ENCODE measurements at regions not wholly inside any gene's neighbourhood (a gene's known extent, or its start where the extent isn't known, plus 50 kb on each side); places are given as distances from the start of the nearest gene placed in this dataset.

DNA sequence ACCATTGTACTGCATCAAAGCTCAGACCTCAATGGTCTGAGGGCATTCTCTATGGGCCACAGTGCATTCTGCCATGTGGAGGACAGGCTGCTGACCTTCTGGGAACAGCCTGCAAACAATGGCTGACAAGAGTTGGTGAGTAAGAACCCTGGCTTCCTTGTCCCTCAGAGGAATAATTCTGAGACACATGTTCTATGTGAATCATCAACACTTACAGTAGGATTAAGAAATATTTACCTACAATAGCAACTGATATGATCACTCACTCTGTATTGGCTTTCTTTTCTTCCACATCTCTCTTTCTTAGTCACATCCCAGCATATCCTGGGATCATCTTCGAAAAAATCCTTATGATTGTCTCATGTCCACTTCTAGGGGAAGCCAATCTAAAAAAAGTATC lies 306.5 kb upstream of the ITGA1 start (continued):
- TF ChIP-seq, protein P1, sequence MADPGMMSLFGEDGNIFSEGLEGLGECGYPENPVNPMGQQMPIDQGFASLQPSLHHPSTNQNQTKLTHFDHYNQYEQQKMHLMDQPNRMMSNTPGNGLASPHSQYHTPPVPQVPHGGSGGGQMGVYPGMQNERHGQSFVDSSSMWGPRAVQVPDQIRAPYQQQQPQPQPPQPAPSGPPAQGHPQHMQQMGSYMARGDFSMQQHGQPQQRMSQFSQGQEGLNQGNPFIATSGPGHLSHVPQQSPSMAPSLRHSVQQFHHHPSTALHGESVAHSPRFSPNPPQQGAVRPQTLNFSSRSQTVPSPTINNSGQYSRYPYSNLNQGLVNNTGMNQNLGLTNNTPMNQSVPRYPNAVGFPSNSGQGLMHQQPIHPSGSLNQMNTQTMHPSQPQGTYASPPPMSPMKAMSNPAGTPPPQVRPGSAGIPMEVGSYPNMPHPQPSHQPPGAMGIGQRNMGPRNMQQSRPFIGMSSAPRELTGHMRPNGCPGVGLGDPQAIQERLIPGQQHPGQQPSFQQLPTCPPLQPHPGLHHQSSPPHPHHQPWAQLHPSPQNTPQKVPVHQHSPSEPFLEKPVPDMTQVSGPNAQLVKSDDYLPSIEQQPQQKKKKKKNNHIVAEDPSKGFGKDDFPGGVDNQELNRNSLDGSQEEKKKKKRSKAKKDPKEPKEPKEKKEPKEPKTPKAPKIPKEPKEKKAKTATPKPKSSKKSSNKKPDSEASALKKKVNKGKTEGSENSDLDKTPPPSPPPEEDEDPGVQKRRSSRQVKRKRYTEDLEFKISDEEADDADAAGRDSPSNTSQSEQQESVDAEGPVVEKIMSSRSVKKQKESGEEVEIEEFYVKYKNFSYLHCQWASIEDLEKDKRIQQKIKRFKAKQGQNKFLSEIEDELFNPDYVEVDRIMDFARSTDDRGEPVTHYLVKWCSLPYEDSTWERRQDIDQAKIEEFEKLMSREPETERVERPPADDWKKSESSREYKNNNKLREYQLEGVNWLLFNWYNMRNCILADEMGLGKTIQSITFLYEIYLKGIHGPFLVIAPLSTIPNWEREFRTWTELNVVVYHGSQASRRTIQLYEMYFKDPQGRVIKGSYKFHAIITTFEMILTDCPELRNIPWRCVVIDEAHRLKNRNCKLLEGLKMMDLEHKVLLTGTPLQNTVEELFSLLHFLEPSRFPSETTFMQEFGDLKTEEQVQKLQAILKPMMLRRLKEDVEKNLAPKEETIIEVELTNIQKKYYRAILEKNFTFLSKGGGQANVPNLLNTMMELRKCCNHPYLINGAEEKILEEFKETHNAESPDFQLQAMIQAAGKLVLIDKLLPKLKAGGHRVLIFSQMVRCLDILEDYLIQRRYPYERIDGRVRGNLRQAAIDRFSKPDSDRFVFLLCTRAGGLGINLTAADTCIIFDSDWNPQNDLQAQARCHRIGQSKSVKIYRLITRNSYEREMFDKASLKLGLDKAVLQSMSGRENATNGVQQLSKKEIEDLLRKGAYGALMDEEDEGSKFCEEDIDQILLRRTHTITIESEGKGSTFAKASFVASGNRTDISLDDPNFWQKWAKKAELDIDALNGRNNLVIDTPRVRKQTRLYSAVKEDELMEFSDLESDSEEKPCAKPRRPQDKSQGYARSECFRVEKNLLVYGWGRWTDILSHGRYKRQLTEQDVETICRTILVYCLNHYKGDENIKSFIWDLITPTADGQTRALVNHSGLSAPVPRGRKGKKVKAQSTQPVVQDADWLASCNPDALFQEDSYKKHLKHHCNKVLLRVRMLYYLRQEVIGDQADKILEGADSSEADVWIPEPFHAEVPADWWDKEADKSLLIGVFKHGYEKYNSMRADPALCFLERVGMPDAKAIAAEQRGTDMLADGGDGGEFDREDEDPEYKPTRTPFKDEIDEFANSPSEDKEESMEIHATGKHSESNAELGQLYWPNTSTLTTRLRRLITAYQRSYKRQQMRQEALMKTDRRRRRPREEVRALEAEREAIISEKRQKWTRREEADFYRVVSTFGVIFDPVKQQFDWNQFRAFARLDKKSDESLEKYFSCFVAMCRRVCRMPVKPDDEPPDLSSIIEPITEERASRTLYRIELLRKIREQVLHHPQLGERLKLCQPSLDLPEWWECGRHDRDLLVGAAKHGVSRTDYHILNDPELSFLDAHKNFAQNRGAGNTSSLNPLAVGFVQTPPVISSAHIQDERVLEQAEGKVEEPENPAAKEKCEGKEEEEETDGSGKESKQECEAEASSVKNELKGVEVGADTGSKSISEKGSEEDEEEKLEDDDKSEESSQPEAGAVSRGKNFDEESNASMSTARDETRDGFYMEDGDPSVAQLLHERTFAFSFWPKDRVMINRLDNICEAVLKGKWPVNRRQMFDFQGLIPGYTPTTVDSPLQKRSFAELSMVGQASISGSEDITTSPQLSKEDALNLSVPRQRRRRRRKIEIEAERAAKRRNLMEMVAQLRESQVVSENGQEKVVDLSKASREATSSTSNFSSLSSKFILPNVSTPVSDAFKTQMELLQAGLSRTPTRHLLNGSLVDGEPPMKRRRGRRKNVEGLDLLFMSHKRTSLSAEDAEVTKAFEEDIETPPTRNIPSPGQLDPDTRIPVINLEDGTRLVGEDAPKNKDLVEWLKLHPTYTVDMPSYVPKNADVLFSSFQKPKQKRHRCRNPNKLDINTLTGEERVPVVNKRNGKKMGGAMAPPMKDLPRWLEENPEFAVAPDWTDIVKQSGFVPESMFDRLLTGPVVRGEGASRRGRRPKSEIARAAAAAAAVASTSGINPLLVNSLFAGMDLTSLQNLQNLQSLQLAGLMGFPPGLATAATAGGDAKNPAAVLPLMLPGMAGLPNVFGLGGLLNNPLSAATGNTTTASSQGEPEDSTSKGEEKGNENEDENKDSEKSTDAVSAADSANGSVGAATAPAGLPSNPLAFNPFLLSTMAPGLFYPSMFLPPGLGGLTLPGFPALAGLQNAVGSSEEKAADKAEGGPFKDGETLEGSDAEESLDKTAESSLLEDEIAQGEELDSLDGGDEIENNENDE (IDR thresholded peaks at IDR 0.05; ENCODE audit: insufficient replicate concordance, low read length), result no peak
- TF ChIP-seq SP1 (IDR thresholded peaks at IDR 0.05; ENCODE audit: low read depth, low read length), result no peak
- TF ChIP-seq SIX5 (IDR thresholded peaks at IDR 0.05; ENCODE audit: low read depth, low read length), result no peak
- no peak for TF ChIP-seq RAD21 (IDR thresholded peaks at IDR 0.05 in 1 of 2, conservative IDR thresholded peaks at IDR 0.05 in 1 of 2; ENCODE audit: low read depth in 2 of 2, low read length in 2 of 2)
- TF ChIP-seq POLR2AphosphoS5 (IDR thresholded peaks at IDR 0.05; ENCODE audit: low read depth, low read length), result no peak
- no peak for TF ChIP-seq YY1 (IDR thresholded peaks at IDR 0.05; ENCODE audit: low read depth, low read length)
- TF ChIP-seq SP2 (IDR thresholded peaks at IDR 0.05; ENCODE audit: low read length), result no peak
- TF ChIP-seq ZNF274 (IDR thresholded peaks at IDR 0.05; ENCODE audit: borderline replicate concordance, extremely low read depth, low read length), result no peak

Data from H1 (cell line).